ENCODE measurements at regions not wholly inside any gene's neighbourhood (a gene's known extent, or its start where the extent isn't known, plus 50 kb on each side); places are given as distances from the start of the nearest gene placed in this dataset.

DNA sequence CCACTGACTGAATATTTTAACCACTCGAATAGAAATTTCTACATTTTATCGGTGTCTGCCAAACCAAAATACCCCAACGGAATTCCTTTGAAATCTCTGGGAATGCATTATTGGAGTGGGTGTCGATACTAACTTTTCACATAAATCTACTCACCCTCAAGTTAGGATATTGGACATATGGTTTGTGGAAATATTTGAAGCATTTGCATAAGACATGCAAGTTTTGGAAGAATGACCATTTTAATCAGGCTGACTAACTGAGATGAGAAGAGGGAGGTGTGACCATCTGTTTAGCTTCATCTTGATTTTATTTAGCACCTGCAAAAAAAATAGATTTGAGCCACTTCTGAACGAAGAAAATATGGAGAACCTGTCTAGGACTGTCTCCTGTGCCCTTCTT lies 61.2 kb downstream of the KLF6 start:
- ATAC-seq (ENCODE audit: low read depth) = no peak
- intact Hi-C loops (cut with micrococcal nuclease) = no loop called here
- Histone ChIP-seq H3K36me3 (replicated peaks in 1 of 2; ENCODE audit: control extremely low read depth in 1 of 2, control insufficient read depth in 1 of 2, extremely low read depth in 1 of 2, insufficient read depth in 2 of 2, low read length in 1 of 2) (no peaks in the 10 kb centered on the region), H2AFZ (ENCODE audit: insufficient read depth, low read depth, low read length, poor library complexity, severe bottlenecking) (no peak overlapping the region), H3K27ac (ENCODE audit: low read length in 2 of 2) (no peak overlapping the region), H3K4me3 (ENCODE audit: control extremely low read depth in 1 of 5, extremely low read depth in 1 of 5, insufficient read depth in 1 of 5, low read depth in 2 of 5, low read length in 4 of 5) (no peak overlapping the region), H3K9me3 (ENCODE audit: control extremely low read depth in 1 of 3, control insufficient read depth in 2 of 3, insufficient read depth in 1 of 3, low read length in 2 of 3) (no peaks in the 10 kb centered on the region), H4K20me1 (ENCODE audit: control insufficient read depth, insufficient read depth, low read length, poor library complexity, severe bottlenecking) (no peaks in the 10 kb centered on the region), H3K9ac (ENCODE audit: low read length) (no peak overlapping the region), H3K4me1 (ENCODE audit: control insufficient read depth in 2 of 2, insufficient read depth in 2 of 2, low read length in 2 of 2) (no peaks in the 10 kb centered on the region), H3K27me3 (replicated peaks in 1 of 4; ENCODE audit: control extremely low read depth in 1 of 4, control insufficient read depth in 3 of 4, insufficient read depth in 4 of 4, low read length in 3 of 4) (no peaks in the 10 kb centered on the region), H3K4me2 (replicated peaks; ENCODE audit: low read depth, low read length, poor library complexity, severe bottlenecking) (no peak overlapping the region), H3K79me2 (ENCODE audit: control insufficient read depth, insufficient read depth, low read length) (no peaks in the 10 kb centered on the region)
- POLR2A ChIA-PET = no interaction called here
- no peak overlapping the region for H3K4me3 Mint-ChIP-seq
- CTCF ChIA-PET = no interaction called here
- DNase-seq = no peak
- no peak for TF ChIP-seq EZH2 (IDR thresholded peaks at IDR 0.05; ENCODE audit: borderline replicate concordance, insufficient read depth, low read depth, low read length, poor library complexity, severe bottlenecking)
- TF ChIP-seq, protein P1, sequence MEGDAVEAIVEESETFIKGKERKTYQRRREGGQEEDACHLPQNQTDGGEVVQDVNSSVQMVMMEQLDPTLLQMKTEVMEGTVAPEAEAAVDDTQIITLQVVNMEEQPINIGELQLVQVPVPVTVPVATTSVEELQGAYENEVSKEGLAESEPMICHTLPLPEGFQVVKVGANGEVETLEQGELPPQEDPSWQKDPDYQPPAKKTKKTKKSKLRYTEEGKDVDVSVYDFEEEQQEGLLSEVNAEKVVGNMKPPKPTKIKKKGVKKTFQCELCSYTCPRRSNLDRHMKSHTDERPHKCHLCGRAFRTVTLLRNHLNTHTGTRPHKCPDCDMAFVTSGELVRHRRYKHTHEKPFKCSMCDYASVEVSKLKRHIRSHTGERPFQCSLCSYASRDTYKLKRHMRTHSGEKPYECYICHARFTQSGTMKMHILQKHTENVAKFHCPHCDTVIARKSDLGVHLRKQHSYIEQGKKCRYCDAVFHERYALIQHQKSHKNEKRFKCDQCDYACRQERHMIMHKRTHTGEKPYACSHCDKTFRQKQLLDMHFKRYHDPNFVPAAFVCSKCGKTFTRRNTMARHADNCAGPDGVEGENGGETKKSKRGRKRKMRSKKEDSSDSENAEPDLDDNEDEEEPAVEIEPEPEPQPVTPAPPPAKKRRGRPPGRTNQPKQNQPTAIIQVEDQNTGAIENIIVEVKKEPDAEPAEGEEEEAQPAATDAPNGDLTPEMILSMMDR (IDR thresholded peaks at IDR 0.05) = no peak
- H3K27me3 Mint-ChIP-seq = peaks cover 12% of the 10 kb centered on the region
- H3K9me3 Mint-ChIP-seq (ENCODE audit: insufficient read depth) = no peaks in the 10 kb centered on the region
- 60% methylated on average over 1 of the region's 5 CpGs for WGBS (ENCODE audit: insufficient coverage)
- H3K27ac Mint-ChIP-seq = no peak overlapping the region
- H3K4me1 Mint-ChIP-seq = peaks cover 3% of the 10 kb centered on the region

DNA sequence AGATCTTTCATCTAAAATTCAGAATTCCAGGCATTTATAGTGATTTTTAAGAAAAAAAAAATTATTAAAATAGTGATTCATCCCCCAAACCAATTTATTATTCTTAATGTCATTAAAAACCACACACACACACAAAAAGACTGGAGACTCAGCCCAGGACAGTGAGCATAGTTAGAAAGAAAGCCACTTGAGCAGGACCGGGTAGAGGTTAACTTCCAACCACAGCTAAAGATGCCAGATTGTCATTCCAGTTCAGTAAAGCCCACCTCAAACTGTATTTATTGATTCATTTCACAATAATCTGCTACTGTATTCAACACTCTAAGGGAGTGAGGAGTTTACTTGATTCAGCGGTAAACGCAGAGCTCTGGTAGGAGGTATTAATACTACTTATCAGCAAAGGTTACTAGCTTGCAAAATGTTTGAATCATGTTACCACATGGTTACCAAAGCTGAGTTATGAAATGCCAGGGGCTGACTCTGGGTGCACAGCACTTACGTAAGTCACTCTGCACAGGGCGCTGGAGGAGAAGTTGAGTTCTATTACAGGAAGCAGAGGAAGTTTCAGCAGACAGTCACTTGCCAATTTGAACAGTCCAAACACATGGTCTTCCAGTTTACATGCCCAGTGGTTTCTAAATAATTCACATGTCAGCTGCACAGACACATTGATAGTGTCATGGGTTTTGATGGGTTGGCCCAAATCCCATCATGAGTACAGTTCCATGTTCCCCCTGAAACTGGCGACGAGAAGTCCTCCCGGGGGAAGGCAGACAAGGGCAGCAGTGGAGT lies 64.6 kb downstream of the KLF6 start:
- Histone ChIP-seq H3K4me3 (ENCODE audit: control extremely low read depth in 1 of 5, extremely low read depth in 1 of 5, insufficient read depth in 1 of 5, low read depth in 2 of 5, low read length in 4 of 5) (no peak overlapping the region), H3K36me3 (replicated peaks in 1 of 2; ENCODE audit: control extremely low read depth in 1 of 2, control insufficient read depth in 1 of 2, extremely low read depth in 1 of 2, insufficient read depth in 2 of 2, low read length in 1 of 2) (no peaks in the 10 kb centered on the region), H4K20me1 (ENCODE audit: control insufficient read depth, insufficient read depth, low read length, poor library complexity, severe bottlenecking) (no peaks in the 10 kb centered on the region), H2AFZ (ENCODE audit: insufficient read depth, low read depth, low read length, poor library complexity, severe bottlenecking) (no peak overlapping the region), H3K9me3 (ENCODE audit: control extremely low read depth in 1 of 3, control insufficient read depth in 2 of 3, insufficient read depth in 1 of 3, low read length in 2 of 3) (no peaks in the 10 kb centered on the region), H3K27ac (ENCODE audit: low read length in 2 of 2) (no peak overlapping the region), H3K4me2 (replicated peaks; ENCODE audit: low read depth, low read length, poor library complexity, severe bottlenecking) (no peak overlapping the region), H3K27me3 (replicated peaks in 1 of 4; ENCODE audit: control extremely low read depth in 1 of 4, control insufficient read depth in 3 of 4, insufficient read depth in 4 of 4, low read length in 3 of 4) (peaks cover 0 to 2% (median 0%) of the 10 kb centered on the region in 4 experiments), H3K4me1 (ENCODE audit: control insufficient read depth in 2 of 2, insufficient read depth in 2 of 2, low read length in 2 of 2) (no peaks in the 10 kb centered on the region), H3K79me2 (ENCODE audit: control insufficient read depth, insufficient read depth, low read length) (no peaks in the 10 kb centered on the region), H3K9ac (ENCODE audit: low read length) (no peak overlapping the region)
- intact Hi-C loops (cut with micrococcal nuclease) = no loop called here
- Mint-ChIP-seq H3K9me3 (ENCODE audit: insufficient read depth) (no peaks in the 10 kb centered on the region), H3K27ac (no peak overlapping the region), H3K27me3 (peaks cover 5% of the 10 kb centered on the region), H3K4me3 (no peak overlapping the region), H3K4me1 (peaks cover 3% of the 10 kb centered on the region)
- WGBS (ENCODE audit: insufficient coverage) = 83% methylated on average over 3 of the region's 8 CpGs
- ChIA-PET POLR2A (interaction anchor here (0.7 kb wide), 1 partner anchor 99 kb away, joined by 7 read pairs; no protein-coding TSS in a partner anchor), CTCF (no interaction called here)
- ATAC-seq (ENCODE audit: low read depth) = peak; percentile 17
- TF ChIP-seq, protein P1 (IDR thresholded peaks at IDR 0.05) = no peak
- no peak for TF ChIP-seq EZH2 (IDR thresholded peaks at IDR 0.05; ENCODE audit: borderline replicate concordance, insufficient read depth, low read depth, low read length, poor library complexity, severe bottlenecking)
- DNase-seq = peak; percentile 24

Measured in B cell (primary cell).